ENCODE measurements at regions not wholly inside any gene's neighbourhood (a gene's known extent, or its start where the extent isn't known, plus 50 kb on each side); places are given as distances from the start of the nearest gene placed in this dataset.

DNA sequence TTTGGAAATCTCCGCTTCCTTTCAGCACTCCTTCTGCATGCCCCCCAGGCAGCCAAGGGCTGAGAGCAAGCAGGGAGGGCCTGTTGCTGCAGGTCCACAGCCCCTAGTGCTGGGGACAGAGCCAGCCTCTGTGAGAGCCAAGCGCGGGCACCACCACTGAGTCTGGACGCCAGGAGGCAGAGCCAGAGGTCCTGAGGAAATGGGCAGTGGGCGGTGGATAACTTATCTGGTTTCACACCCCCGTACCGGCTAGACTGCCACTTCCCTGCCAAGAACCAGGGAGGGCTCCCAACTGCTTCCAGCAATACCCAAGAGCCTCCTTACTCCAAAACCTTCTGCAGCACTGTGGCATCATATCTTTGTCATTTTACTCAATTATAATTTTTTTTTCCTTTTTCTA is 141.6 kb upstream of the IGF1R start:
- Histone ChIP-seq H4K20me1 (ENCODE audit: insufficient read depth, low read length) (no peaks in the 10 kb centered on the region), H3K27me3 (ENCODE audit: low read depth, low read length) (peaks cover 60% of the 10 kb centered on the region), H3K79me2 (ENCODE audit: low read length) (no peaks in the 10 kb centered on the region), H3K4me2 (ENCODE audit: low read length) (no peak overlapping the region), H3K9ac (ENCODE audit: low read length) (no peak overlapping the region), H3K4me3 (ENCODE audit: low read length) (no peak overlapping the region), H3K27ac (ENCODE audit: low read length) (no peak overlapping the region), H3K36me3 (replicated peaks; ENCODE audit: low read depth, low read length) (no peaks in the 10 kb centered on the region), H2AFZ (ENCODE audit: low read depth, low read length) (no peak overlapping the region), H3K9me3 (ENCODE audit: insufficient read depth, low read length) (no peaks in the 10 kb centered on the region), H3K4me1 (ENCODE audit: low read length) (no peaks in the 10 kb centered on the region)
- no peak for TF ChIP-seq EZH2phosphoT487 (IDR thresholded peaks at IDR 0.05; ENCODE audit: low read depth)
- TF ChIP-seq, protein P1, sequence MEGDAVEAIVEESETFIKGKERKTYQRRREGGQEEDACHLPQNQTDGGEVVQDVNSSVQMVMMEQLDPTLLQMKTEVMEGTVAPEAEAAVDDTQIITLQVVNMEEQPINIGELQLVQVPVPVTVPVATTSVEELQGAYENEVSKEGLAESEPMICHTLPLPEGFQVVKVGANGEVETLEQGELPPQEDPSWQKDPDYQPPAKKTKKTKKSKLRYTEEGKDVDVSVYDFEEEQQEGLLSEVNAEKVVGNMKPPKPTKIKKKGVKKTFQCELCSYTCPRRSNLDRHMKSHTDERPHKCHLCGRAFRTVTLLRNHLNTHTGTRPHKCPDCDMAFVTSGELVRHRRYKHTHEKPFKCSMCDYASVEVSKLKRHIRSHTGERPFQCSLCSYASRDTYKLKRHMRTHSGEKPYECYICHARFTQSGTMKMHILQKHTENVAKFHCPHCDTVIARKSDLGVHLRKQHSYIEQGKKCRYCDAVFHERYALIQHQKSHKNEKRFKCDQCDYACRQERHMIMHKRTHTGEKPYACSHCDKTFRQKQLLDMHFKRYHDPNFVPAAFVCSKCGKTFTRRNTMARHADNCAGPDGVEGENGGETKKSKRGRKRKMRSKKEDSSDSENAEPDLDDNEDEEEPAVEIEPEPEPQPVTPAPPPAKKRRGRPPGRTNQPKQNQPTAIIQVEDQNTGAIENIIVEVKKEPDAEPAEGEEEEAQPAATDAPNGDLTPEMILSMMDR (IDR thresholded peaks at IDR 0.05; ENCODE audit: low read depth, low read length), result no peak

DNA sequence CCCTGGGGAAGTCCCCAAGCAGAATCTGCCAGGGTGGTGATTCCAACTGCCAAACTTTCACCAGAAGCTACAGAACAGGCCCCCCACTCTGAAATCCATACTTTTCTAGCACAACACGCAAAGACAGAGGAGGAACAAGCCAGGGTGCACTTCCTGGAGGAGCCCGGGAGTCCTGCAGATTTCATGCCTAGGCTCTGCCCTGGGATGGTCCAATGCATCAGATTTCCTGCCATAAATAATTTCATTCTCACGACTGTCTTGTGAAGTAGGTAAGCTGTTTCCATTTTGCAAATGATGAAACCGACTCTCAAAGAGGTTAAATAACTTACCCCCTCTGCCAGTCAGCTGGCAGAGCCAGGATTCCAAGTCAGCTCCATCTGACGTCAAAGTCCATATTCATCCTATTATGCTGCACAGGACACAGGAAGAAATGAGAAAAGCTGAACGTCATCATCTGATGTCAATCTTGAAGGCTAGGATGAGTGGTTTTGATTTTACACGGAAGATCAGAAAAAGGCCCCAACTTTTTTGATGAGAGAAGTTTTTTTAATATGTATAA is 134.8 kb upstream of the IGF1R start:
- no peaks in the 10 kb centered on the region for H3K79me2 ChIP-seq (ENCODE audit: low read length)
- H3K4me1 ChIP-seq (ENCODE audit: low read length), result no peaks in the 10 kb centered on the region
- no peak overlapping the region for H3K27ac ChIP-seq (ENCODE audit: low read length)
- no peak for TF ChIP-seq EZH2phosphoT487 (IDR thresholded peaks at IDR 0.05; ENCODE audit: low read depth)
- H3K4me2 ChIP-seq (ENCODE audit: low read length), result no peak overlapping the region
- no peak overlapping the region for H3K4me3 ChIP-seq (ENCODE audit: low read length)
- H3K36me3 ChIP-seq (replicated peaks; ENCODE audit: low read depth, low read length), result no peaks in the 10 kb centered on the region
- no peak overlapping the region for H2AFZ ChIP-seq (ENCODE audit: low read depth, low read length)
- peaks cover 12% of the 10 kb centered on the region; the same call in 1 of the 2 replicates for H3K27me3 ChIP-seq (ENCODE audit: low read depth, low read length)
- no peaks in the 10 kb centered on the region for H4K20me1 ChIP-seq (ENCODE audit: insufficient read depth, low read length)
- H3K9ac ChIP-seq (ENCODE audit: low read length), result no peak overlapping the region
- no peaks in the 10 kb centered on the region for H3K9me3 ChIP-seq (ENCODE audit: insufficient read depth, low read length)

DNA sequence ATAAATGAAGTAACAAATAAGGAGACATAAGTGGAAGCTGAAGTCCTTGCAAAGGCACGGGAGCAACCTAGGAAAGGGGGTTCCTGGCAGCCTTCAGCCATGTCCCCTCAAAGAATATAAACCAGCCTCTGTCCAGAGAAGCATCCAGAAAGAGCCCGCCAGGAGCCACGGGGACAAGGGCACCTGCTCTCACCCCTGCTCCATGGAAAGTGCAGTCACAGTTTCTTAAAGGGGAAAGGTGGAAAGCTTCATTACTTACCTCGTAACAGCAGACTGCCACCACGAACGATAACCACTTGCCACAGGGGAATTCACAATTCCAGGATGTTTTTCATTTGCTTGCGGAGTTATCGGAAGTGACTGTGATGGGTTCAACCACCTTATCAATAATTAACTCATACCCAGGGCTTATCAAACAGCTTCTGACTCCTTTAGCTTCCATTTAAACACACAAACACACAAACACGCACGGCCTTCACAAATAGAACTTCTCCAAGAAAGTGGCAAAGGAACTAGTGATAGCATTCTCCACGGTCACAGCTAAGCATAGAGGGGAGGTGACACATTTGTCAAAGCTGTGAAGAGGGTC is 134.2 kb upstream of the IGF1R start:
- no peaks in the 10 kb centered on the region for H3K79me2 ChIP-seq (ENCODE audit: low read length)
- no peak overlapping the region for H2AFZ ChIP-seq (ENCODE audit: low read depth, low read length)
- no peak overlapping the region for H3K9ac ChIP-seq (ENCODE audit: low read length)
- no peaks in the 10 kb centered on the region for H3K9me3 ChIP-seq (ENCODE audit: insufficient read depth, low read length)
- H3K27ac ChIP-seq (ENCODE audit: low read length), result no peak overlapping the region
- H3K27me3 ChIP-seq (ENCODE audit: low read depth, low read length), result peaks cover 6% of the 10 kb centered on the region; the same call in 1 of the 2 replicates
- no peak overlapping the region for H3K4me3 ChIP-seq (ENCODE audit: low read length)
- H3K36me3 ChIP-seq (replicated peaks; ENCODE audit: low read depth, low read length), result no peaks in the 10 kb centered on the region
- H4K20me1 ChIP-seq (ENCODE audit: insufficient read depth, low read length), result no peaks in the 10 kb centered on the region
- no peak overlapping the region for H3K4me2 ChIP-seq (ENCODE audit: low read length)
- TF ChIP-seq EZH2phosphoT487 (IDR thresholded peaks at IDR 0.05; ENCODE audit: low read depth), result no peak
- TF ChIP-seq, protein P1 (IDR thresholded peaks at IDR 0.05; ENCODE audit: low read depth, low read length), result no peak
- no peaks in the 10 kb centered on the region for H3K4me1 ChIP-seq (ENCODE audit: low read length)

DNA sequence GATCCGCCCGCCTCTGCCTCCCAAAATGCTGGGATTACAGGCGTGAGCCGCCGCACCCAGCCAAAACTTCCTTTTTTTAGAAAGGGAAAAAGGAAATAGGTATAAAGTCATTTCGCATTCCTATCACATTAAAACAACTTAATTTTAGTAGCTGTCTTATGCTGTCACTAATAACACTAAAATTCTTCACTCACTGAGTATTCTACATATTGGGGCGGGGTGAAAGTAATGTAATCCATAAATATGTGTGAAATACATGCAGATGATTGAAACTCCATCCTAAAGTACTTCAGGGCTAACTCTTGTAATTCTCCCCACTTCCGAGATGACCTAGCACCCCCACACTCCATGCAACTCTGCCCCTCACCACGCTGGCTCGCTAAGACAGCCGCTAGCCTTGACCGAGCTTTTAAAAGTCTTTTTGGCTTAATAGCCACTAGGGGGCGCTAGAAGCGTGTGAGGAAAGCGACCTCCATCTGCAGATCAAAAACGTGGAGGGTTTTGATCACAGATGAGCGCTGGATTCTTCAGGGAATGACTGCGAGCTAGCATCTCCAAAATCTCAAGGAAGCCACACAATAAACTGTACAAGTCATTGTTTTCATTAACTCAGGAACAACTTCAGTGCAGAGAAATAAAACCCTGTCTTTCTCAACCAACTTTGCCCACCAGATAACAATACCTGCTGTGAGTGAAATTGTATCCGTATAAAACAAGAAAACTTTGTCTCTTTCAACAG is 129.3 kb upstream of the IGF1R start:
- 0 out of 2 replicates have a peak, but pooled peaks cover 3% of the 10 kb centered on the region for H3K4me1 ChIP-seq (ENCODE audit: low read length)
- H4K20me1 ChIP-seq (ENCODE audit: insufficient read depth, low read length), result no peaks in the 10 kb centered on the region
- H3K9ac ChIP-seq (ENCODE audit: low read length), result no peak overlapping the region
- peak overlapping the region; percentile 21 for H3K4me3 ChIP-seq (ENCODE audit: low read length)
- no peaks in the 10 kb centered on the region for H3K36me3 ChIP-seq (replicated peaks; ENCODE audit: low read depth, low read length)
- H3K9me3 ChIP-seq (ENCODE audit: insufficient read depth, low read length), result no peaks in the 10 kb centered on the region
- no peaks in the 10 kb centered on the region for H3K79me2 ChIP-seq (ENCODE audit: low read length)
- H2AFZ ChIP-seq (ENCODE audit: low read depth, low read length), result peak overlapping the region; percentile 10
- TF ChIP-seq EZH2phosphoT487 (IDR thresholded peaks at IDR 0.05; ENCODE audit: low read depth), result no peak
- TF ChIP-seq, protein P1 (IDR thresholded peaks at IDR 0.05; ENCODE audit: low read depth, low read length), result peak; percentile 86
- peak overlapping the region; percentile 50 for H3K4me2 ChIP-seq (ENCODE audit: low read length)
- H3K27me3 ChIP-seq (ENCODE audit: low read depth, low read length), result 0 out of 2 replicates have a peak, but pooled peaks cover 11% of the 10 kb centered on the region
- H3K27ac ChIP-seq (ENCODE audit: low read length), result no peak overlapping the region

Measured in OCI-LY3 (cell line).